ENCODE measurements at regions not wholly inside any gene's neighbourhood (a gene's known extent, or its start where the extent isn't known, plus 50 kb on each side); places are given as distances from the start of the nearest gene placed in this dataset.

DNA sequence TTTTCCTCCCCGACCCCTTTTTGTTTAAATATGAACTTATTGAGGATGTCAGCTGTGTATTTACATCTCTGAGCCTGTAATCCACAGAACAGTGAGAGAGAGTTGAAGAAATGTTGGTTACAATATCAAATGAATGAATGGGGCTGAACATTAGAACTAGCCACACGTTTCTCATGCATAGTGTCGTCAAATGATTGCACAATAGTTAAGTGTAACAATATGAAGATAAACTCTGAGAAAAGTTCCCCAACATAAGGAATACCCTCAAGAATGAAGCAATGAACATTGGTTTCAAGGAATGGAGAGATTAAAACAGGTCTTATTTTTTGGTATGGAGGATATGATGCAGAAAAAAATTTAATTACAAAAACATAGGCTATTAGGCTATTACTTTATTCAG is 100.5 kb upstream of the DTNBP1 start:
- Histone ChIP-seq H3K14ac (ENCODE audit: insufficient read depth, low read length) (no peak overlapping the region), H3T11ph (ENCODE audit: low read length) (no peak overlapping the region), H4K20me1 (ENCODE audit: control insufficient read depth, insufficient read depth, insufficient read length) (no peaks in the 10 kb centered on the region), H3K56ac (ENCODE audit: insufficient read length, low read depth, low read length) (no peak overlapping the region), H2BK15ac (ENCODE audit: low read depth, low read length) (no peak overlapping the region), H3K23me2 (ENCODE audit: insufficient read length, low read depth, low read length, poor library complexity, severe bottlenecking) (no peaks in the 10 kb centered on the region), H3K4me1 (ENCODE audit: insufficient read depth, low read length) (no peaks in the 10 kb centered on the region), H3K27me3 (ENCODE audit: insufficient read depth, low read length) (no peaks in the 10 kb centered on the region), H3K23ac (ENCODE audit: insufficient read length, low read depth, low read length) (no peak overlapping the region), H3K4me2 (ENCODE audit: insufficient read depth, insufficient read length, low read length) (no peak overlapping the region), H4K8ac (replicated peaks; ENCODE audit: insufficient read length, low read depth, low read length) (no peak overlapping the region), H2AFZ (ENCODE audit: low read length) (no peak overlapping the region), H2BK12ac (ENCODE audit: insufficient read length, low read depth, low read length) (no peak overlapping the region), H2BK5ac (ENCODE audit: insufficient read length, low read length) (no peak overlapping the region), H2BK20ac (ENCODE audit: low read depth, low read length, poor library complexity, severe bottlenecking) (no peak overlapping the region), H4K5ac (ENCODE audit: insufficient read length, low read depth, low read length) (no peak overlapping the region), H4K91ac (ENCODE audit: insufficient read length, low read depth, low read length) (no peak overlapping the region), H3K4ac (ENCODE audit: low read depth, low read length) (no peak overlapping the region), H3K18ac (ENCODE audit: insufficient read length, low read depth, low read length) (no peak overlapping the region), H2AK5ac (ENCODE audit: insufficient read length, low read length) (no peak overlapping the region), H3K27ac (ENCODE audit: insufficient read length, low read depth, low read length) (no peak overlapping the region), H3K79me1 (ENCODE audit: insufficient read depth, low read depth, low read length, poor library complexity, severe bottlenecking) (no peaks in the 10 kb centered on the region), H3K9ac (ENCODE audit: extremely low read depth, insufficient read length, low read length) (no peak overlapping the region), H3K9me3 (ENCODE audit: control insufficient read depth, low read depth, low read length) (no peaks in the 10 kb centered on the region), H2BK120ac (ENCODE audit: low read depth, low read length, poor library complexity, severe bottlenecking) (no peak overlapping the region), H3K79me2 (ENCODE audit: insufficient read depth, low read length) (no peaks in the 10 kb centered on the region)
- H3K36me3 Mint-ChIP-seq (ENCODE audit: insufficient read depth in 1 of 3, low read depth in 3 of 3) = no peaks in the 10 kb centered on the region
- DNase-seq = no peak
- H3K9me3 Mint-ChIP-seq = no peaks in the 10 kb centered on the region; a peak in 2 of 5 replicates
- no CpG with 5 or more reads among the region's 3 CpGs for WGBS (ENCODE audit: extremely low coverage, insufficient read length, low lambda C conversion rate)
- TF ChIP-seq, protein P1, sequence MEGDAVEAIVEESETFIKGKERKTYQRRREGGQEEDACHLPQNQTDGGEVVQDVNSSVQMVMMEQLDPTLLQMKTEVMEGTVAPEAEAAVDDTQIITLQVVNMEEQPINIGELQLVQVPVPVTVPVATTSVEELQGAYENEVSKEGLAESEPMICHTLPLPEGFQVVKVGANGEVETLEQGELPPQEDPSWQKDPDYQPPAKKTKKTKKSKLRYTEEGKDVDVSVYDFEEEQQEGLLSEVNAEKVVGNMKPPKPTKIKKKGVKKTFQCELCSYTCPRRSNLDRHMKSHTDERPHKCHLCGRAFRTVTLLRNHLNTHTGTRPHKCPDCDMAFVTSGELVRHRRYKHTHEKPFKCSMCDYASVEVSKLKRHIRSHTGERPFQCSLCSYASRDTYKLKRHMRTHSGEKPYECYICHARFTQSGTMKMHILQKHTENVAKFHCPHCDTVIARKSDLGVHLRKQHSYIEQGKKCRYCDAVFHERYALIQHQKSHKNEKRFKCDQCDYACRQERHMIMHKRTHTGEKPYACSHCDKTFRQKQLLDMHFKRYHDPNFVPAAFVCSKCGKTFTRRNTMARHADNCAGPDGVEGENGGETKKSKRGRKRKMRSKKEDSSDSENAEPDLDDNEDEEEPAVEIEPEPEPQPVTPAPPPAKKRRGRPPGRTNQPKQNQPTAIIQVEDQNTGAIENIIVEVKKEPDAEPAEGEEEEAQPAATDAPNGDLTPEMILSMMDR (conservative IDR thresholded peaks at IDR 0.05) = no peak
- H3K27ac Mint-ChIP-seq = no peak overlapping the region
- no peaks in the 10 kb centered on the region for H3K27me3 Mint-ChIP-seq (ENCODE audit: low read depth)
- H3K4me3 Mint-ChIP-seq = no peak overlapping the region
- peaks cover 3 to 10% of the 10 kb centered on the region in 2 experiments for H3K4me1 Mint-ChIP-seq
